Activated CD8-positive, alpha-beta memory T cell treated with anti-CD3 and anti-CD28 coated beads for 1 hour (primary cell): ENCODE measurements at regions not wholly inside any gene's neighbourhood (a gene's known extent, or its start where the extent isn't known, plus 50 kb on each side); places are given as distances from the start of the nearest gene placed in this dataset.

Source experiments
- DNase-seq, 2 donors: peaks; one replicate each; pipeline ENCODE4 v3.0.0-alpha.2; 2020; ENCODE audit warnings: low read depth in 1 of 2; ENCODE audit errors: extremely low read depth in 1 of 2

GRCh38 chr11:15723966-15724365, 609.2 kb downstream of the INSC start:
- DNase-seq, result no peak

GRCh38 chr11:15724601-15725000, 609.9 kb downstream of the INSC start:
- no peak for DNase-seq

GRCh38 chr11:15725246-15725645, 610.5 kb downstream of the INSC start:
- no peak for DNase-seq

GRCh38 chr11:15726221-15726746, 611.6 kb downstream of the INSC start:
- DNase-seq, result no peak

- no peak for DNase-seq
These were observed 612.3 kb downstream of the INSC start for GRCh38 chr11:15726893-15727519.

GRCh38 chr11:15727520-15727914, 612.8 kb downstream of the INSC start:
- DNase-seq, result no peak

- no peak for DNase-seq
These were observed 613.5 kb downstream of the INSC start for GRCh38 chr11:15728207-15728606.

- no peak for DNase-seq
These were observed 615.7 kb downstream of the INSC start for GRCh38 chr11:15730263-15730994.

- no peak for DNase-seq
These were observed 616.3 kb downstream of the INSC start for GRCh38 chr11:15730995-15731385.

- no peak for DNase-seq
These were observed 620.6 kb downstream of the SOX6 start for GRCh38 chr11:15735706-15736105.

- no peak for DNase-seq
These were observed 619.0 kb downstream of the SOX6 start for GRCh38 chr11:15737320-15737719.

- no peak for DNase-seq
These were observed 617.4 kb downstream of the SOX6 start for GRCh38 chr11:15738931-15739330.

- DNase-seq, result no peak
These were observed 613.5 kb downstream of the SOX6 start for GRCh38 chr11:15742626-15743519.

- DNase-seq, result no peak
These were observed 611.7 kb downstream of the SOX6 start for GRCh38 chr11:15744693-15745092.

- no peak for DNase-seq
These were observed 611.1 kb downstream of the SOX6 start for GRCh38 chr11:15745266-15745665.

GRCh38 chr11:15747671-15748070, 608.7 kb downstream of the SOX6 start:
- DNase-seq, result no peak

GRCh38 chr11:15748132-15748531, 608.2 kb downstream of the SOX6 start:
- no peak for DNase-seq

- no peak for DNase-seq
These were observed 607.6 kb downstream of the SOX6 start for GRCh38 chr11:15748741-15749140.

- no peak for DNase-seq
These were observed 605.6 kb downstream of the SOX6 start for GRCh38 chr11:15750535-15751308.

GRCh38 chr11:15754221-15754620, 602.1 kb downstream of the SOX6 start:
- no peak for DNase-seq
